ENCODE measurements at regions not wholly inside any gene's neighbourhood (a gene's known extent, or its start where the extent isn't known, plus 50 kb on each side); places are given as distances from the start of the nearest gene placed in this dataset.

DNA sequence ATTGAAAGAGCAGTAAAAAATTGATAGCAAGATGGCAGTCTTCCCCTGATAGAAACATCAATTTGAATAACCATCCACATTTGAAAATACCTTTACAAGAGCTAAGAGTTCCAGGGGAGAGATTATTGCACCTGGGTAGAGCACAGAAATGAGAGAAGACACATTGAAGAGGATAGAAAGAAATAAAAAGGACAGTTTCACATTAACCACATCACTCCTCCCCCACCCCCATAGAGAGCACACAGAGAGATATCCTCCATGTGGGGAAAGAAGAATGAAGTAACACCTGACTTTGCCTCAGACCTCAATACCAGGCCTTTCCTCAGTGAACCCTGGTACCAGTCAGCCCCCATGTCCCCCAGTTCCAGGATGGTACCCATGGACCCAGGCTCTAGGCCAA is 486.7 kb downstream of the FAM181B start:
- Mint-ChIP-seq H3K4me3 (no peak overlapping the region), H3K9me3 (no peaks in the 10 kb centered on the region), H3K4me1 (ENCODE audit: low read depth) (no peaks in the 10 kb centered on the region), H3K27ac (no peak overlapping the region), H3K36me3 (ENCODE audit: low read depth) (no peaks in the 10 kb centered on the region), H3K27me3 (peaks cover 5% of the 10 kb centered on the region)
- DNase-seq (no peak), ATAC-seq (no peak)
- intact Hi-C loops (cut with micrococcal nuclease) = no loop called here
- ChIA-PET CTCF (no interaction called here), POLR2A (no interaction called here)
- TF ChIP-seq, protein P1, sequence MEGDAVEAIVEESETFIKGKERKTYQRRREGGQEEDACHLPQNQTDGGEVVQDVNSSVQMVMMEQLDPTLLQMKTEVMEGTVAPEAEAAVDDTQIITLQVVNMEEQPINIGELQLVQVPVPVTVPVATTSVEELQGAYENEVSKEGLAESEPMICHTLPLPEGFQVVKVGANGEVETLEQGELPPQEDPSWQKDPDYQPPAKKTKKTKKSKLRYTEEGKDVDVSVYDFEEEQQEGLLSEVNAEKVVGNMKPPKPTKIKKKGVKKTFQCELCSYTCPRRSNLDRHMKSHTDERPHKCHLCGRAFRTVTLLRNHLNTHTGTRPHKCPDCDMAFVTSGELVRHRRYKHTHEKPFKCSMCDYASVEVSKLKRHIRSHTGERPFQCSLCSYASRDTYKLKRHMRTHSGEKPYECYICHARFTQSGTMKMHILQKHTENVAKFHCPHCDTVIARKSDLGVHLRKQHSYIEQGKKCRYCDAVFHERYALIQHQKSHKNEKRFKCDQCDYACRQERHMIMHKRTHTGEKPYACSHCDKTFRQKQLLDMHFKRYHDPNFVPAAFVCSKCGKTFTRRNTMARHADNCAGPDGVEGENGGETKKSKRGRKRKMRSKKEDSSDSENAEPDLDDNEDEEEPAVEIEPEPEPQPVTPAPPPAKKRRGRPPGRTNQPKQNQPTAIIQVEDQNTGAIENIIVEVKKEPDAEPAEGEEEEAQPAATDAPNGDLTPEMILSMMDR (IDR thresholded peaks at IDR 0.05) = no peak

DNA sequence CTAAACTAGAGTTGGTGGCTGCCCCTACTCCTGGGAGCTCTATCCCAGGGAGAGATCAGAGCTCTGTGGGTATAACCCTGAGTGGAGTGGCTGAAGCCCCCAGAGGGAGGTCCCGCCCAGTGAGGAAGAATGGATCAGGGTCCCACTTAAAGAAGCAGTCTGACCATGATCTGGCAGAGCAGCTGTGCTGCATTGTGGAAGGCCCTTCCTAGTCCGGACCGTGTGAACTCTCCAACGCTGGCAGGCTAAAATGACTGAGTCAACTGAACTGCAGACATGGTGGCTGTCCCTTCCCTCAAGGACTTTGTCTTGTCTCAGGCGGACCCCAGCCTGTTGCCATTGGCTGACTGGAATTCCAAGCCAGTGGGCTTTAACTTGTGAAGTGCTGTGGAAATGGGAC is 494.2 kb downstream of the FAM181B start:
- Mint-ChIP-seq H3K36me3 (ENCODE audit: low read depth) (no peaks in the 10 kb centered on the region), H3K9me3 (peaks cover 2% of the 10 kb centered on the region), H3K4me3 (no peak overlapping the region), H3K27me3 (peaks cover 4% of the 10 kb centered on the region), H3K27ac (no peak overlapping the region), H3K4me1 (ENCODE audit: low read depth) (no peaks in the 10 kb centered on the region)
- TF ChIP-seq, protein P1 (IDR thresholded peaks at IDR 0.05) = no peak
- no peak for ATAC-seq
- intact Hi-C loops (cut with micrococcal nuclease) = no loop called here
- ChIA-PET POLR2A (no interaction called here), CTCF (no interaction called here)
- DNase-seq = no peak

DNA sequence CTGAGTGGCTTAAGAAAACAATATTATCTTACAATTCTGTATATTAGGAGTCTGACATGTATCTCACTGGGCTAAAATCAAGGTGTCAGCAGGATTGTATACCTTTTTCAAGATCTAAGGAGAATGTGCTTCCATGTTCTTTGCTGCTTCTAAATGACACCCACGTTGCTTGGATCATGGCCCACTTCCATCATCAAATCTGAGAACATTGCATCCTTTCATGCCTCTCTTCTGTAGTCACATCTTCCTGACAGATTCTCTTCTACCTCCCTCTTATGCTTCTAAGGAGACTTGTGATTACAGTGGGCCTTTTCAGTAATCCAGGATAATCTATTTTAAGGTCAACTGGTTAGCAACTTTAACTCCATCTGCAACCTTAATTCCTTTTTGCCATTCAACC is 499.4 kb downstream of the FAM181B start:
- intact Hi-C loops (cut with micrococcal nuclease) = no loop called here
- no peaks in the 10 kb centered on the region for H3K4me1 Mint-ChIP-seq (ENCODE audit: low read depth)
- H3K36me3 Mint-ChIP-seq (ENCODE audit: low read depth) = no peaks in the 10 kb centered on the region
- no peak overlapping the region for H3K27ac Mint-ChIP-seq
- no peak overlapping the region for H3K4me3 Mint-ChIP-seq
- DNase-seq = no peak
- ATAC-seq = no peak
- ChIA-PET POLR2A (no interaction called here), CTCF (no interaction called here)
- peaks cover 2% of the 10 kb centered on the region for H3K9me3 Mint-ChIP-seq
- H3K27me3 Mint-ChIP-seq = peaks cover 2% of the 10 kb centered on the region
- TF ChIP-seq, protein P1 (IDR thresholded peaks at IDR 0.05) = no peak

DNA sequence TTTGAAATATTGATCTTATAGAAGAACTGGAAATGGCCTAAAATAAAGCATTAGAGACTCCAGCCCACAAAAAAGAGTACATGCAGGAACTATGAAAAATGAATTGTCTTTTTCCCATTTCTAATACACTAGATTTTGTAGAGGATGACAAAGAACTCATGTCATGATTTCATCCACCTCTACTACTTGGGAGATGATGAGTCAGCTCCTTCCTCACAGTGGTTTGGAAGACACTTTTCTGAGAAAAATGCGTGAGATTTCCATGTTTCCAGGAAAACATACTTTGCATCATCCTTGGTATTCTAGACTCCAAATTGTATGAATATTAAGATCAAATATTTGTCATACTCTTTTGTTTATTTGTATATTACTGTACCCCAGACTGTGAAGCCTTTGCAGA is 500.5 kb downstream of the FAM181B start:
- TF ChIP-seq, protein P1 (IDR thresholded peaks at IDR 0.05) = no peak

DNA sequence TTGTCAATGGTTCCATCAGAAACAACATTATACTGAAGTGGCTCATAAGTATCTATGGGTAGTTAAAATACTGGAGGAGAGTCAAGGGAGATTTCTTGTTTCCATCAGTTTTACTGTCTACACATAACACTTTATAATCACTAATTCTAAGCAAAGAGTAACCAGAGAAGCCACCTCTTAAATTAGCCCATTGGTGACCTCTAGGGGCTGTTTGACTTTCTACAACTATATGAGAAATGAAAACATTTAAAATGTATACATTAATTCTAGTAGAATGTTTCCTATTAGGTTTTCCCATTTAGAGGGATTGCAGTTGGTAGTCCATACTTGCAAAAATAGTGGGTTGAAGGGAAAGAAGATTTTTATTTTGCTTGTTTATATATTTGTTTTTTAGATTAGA is 504.3 kb downstream of the FAM181B start:
- peaks cover 1% of the 10 kb centered on the region for H3K27me3 Mint-ChIP-seq
- ChIA-PET CTCF (interaction anchor here (0.6 to 2.4 kb wide), 4 partner anchors 8 to 585 kb away, joined by 3 to 13 read pairs (median 4); no protein-coding TSS in a partner anchor), POLR2A (no interaction called here)
- intact Hi-C loops (cut with micrococcal nuclease) = loop anchor here (2.0 kb wide), 1 partner anchor 585 kb away; no protein-coding TSS in a partner anchor
- H3K36me3 Mint-ChIP-seq (ENCODE audit: low read depth) = no peaks in the 10 kb centered on the region
- TF ChIP-seq, protein P1 (IDR thresholded peaks at IDR 0.05) = peak; percentile 63
- H3K9me3 Mint-ChIP-seq = no peaks in the 10 kb centered on the region
- no peak for DNase-seq
- peak; percentile 51 for ATAC-seq
- H3K4me3 Mint-ChIP-seq = no peak overlapping the region
- H3K27ac Mint-ChIP-seq = no peak overlapping the region
- H3K4me1 Mint-ChIP-seq (ENCODE audit: low read depth) = no peaks in the 10 kb centered on the region

More for the DNA sequence above, 500.5 kb downstream of the FAM181B start:
- Mint-ChIP-seq H3K9me3 (peaks cover 2% of the 10 kb centered on the region), H3K4me3 (no peak overlapping the region), H3K27me3 (peaks cover 2% of the 10 kb centered on the region), H3K27ac (no peak overlapping the region), H3K36me3 (ENCODE audit: low read depth) (no peaks in the 10 kb centered on the region), H3K4me1 (ENCODE audit: low read depth) (no peaks in the 10 kb centered on the region)
- POLR2A ChIA-PET = no interaction called here
- no peak for ATAC-seq
- intact Hi-C loops (cut with micrococcal nuclease) = no loop called here
- no peak for DNase-seq
- CTCF ChIA-PET = no interaction called here
